WTC11 (cell line): ENCODE measurements at regions not wholly inside any gene's neighbourhood (a gene's known extent, or its start where the extent isn't known, plus 50 kb on each side); places are given as distances from the start of the nearest gene placed in this dataset.

Source experiments
- ATF2 ChIP-seq: sonication (generic); formaldehyde crosslinking; IDR thresholded peaks from 2 replicates; pipeline ENCODE4 v1.8.1; 2022; ENCODE audit warnings: low read depth, missing genetic modification reagents, borderline replicate concordance
- ATF3 ChIP-seq: sonication (generic); formaldehyde crosslinking; conservative IDR thresholded peaks from 2 replicates; pipeline ENCODE4 v1.8.1; 2022; ENCODE audit warnings: mild to moderate bottlenecking, missing genetic modification reagents
- CBFB ChIP-seq: sonication (generic); formaldehyde crosslinking; IDR thresholded peaks from 2 replicates; pipeline ENCODE4 v1.8.1; 2022; ENCODE audit warnings: mild to moderate bottlenecking, low read depth, missing genetic modification reagents
- CTCF ChIP-seq: fragments of 200-600 bp; IDR thresholded peaks from 2 replicates; pipeline ENCODE4 v1.8.0; 2022; ENCODE audit warnings: antibody characterized with exemption
- SP1 ChIP-seq: sonication (generic); formaldehyde crosslinking; conservative IDR thresholded peaks from 2 replicates; pipeline ENCODE4 v1.8.1; 2022; ENCODE audit warnings: missing genetic modification reagents
- USF1 ChIP-seq: sonication (generic); formaldehyde crosslinking; IDR thresholded peaks from 2 replicates; pipeline ENCODE4 v1.8.0; 2022; ENCODE audit warnings: mild to moderate bottlenecking, missing genetic modification reagents
- ZNF281 ChIP-seq: sonication (generic); formaldehyde crosslinking; IDR thresholded peaks from 2 replicates; pipeline ENCODE4 v1.8.0; 2023; ENCODE audit warnings: mild to moderate bottlenecking, missing genetic modification reagents

- TF ChIP-seq CTCF (no peak), SP1 (no peak), CBFB (CRISPR knock-in tag) (no peak), USF1 (no peak), ZNF281 (no peak), ATF2 (CRISPR knock-in tag) (no peak), ATF3 (CRISPR knock-in tag) (no peak)
These were observed 355.9 kb upstream of the AJAP1 start for GRCh38 chr1:4298361-4299083.
